ENCODE measurements at regions not wholly inside any gene's neighbourhood (a gene's known extent, or its start where the extent isn't known, plus 50 kb on each side); places are given as distances from the start of the nearest gene placed in this dataset.

DNA sequence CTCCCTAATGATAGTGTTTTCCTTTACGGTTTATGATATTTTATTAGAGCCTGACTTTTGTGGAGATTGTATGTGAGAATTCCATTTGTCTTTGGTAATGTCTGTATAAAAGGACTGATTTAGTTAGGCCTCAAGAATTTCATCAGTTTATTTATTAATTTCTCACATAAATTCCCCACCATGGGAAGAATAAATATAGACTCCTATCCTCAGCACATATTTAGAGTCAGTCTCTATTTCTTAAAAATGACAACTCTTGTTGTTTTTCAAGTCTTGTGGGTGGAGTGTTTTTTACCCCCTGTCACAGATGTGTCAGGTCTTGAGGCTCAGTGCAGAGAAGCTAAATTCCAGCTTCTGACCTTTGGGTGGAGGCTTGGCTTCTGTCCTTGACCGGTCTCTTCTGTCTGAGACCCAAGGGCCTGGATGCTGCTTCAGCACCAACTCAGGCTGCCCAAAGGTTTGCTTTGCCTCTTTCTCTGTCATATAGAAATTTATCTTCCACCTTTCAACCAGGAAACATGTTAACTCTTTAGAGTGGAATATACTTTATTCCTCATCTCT lies 117.3 kb upstream of the INHBA start (continued):
- TF ChIP-seq, protein P1, sequence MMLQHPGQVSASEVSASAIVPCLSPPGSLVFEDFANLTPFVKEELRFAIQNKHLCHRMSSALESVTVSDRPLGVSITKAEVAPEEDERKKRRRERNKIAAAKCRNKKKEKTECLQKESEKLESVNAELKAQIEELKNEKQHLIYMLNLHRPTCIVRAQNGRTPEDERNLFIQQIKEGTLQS (IDR thresholded peaks at IDR 0.05; ENCODE audit: borderline replicate concordance, extremely low read depth, low read depth, low read length), result no peak

DNA sequence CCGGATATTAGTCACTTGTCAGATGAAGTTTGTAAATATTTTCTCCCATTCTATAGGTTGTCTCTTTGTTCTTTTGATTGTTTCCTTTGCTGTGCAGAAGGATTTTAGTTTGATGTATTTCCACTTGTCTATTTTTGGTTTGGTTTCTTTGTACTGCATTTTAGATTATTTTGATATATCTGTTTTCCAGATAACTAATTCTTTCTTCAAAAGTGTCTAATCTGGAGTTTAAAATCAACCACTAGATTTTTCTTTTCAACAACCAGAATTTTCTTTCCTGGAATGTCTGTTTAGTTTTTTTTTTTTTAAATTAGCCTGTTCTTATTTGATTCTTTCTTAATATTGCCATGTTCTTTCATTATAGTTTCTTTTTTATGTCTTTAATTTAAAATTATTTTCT lies 116.8 kb upstream of the INHBA start:
- CTCF ChIA-PET, result no interaction called here
- Histone ChIP-seq H2AFZ (ENCODE audit: control insufficient read depth, low read depth, low read length) (no peak overlapping the region), H3K4me1 (ENCODE audit: control insufficient read depth, insufficient read depth, low read length) (peaks cover 13% of the 10 kb centered on the region), H3K27ac (ENCODE audit: control insufficient read depth, insufficient read depth) (no peak overlapping the region), H3K4me2 (ENCODE audit: control insufficient read depth, insufficient read depth) (no peak overlapping the region), H3K27me3 (replicated peaks in 1 of 2; ENCODE audit: control insufficient read depth in 2 of 2, insufficient read depth in 2 of 2, low read length in 1 of 2) (no peaks in the 10 kb centered on the region), H4K20me1 (ENCODE audit: control insufficient read depth, insufficient read depth) (no peaks in the 10 kb centered on the region), H3K79me2 (ENCODE audit: control insufficient read depth, insufficient read depth, low read length) (no peaks in the 10 kb centered on the region), H3K9ac (ENCODE audit: control insufficient read depth, insufficient read depth, low read length) (no peak overlapping the region), H3K36me3 (ENCODE audit: control insufficient read depth in 2 of 2, insufficient read depth in 2 of 2, low read length in 1 of 2) (no peaks in the 10 kb centered on the region), H3K4me3 (no peak overlapping the region), H3K9me3 (replicated peaks; ENCODE audit: control insufficient read depth, insufficient read depth, low read length) (no peaks in the 10 kb centered on the region; the same call in 1 of the 3 replicates)
- intact Hi-C loops (cut with micrococcal nuclease; ENCODE audit: unreplicated experiment), result no loop called here
- BruUV-seq (replicated peaks), result no TSS peak
- no peak for FAIRE-seq
- 33% methylated on average over 1 of the region's 1 CpG for WGBS (ENCODE audit: insufficient coverage, insufficient replicate concordance, low lambda C conversion rate, missing lambda C conversion rate)
- no peak for TF ChIP-seq MTA2 (IDR thresholded peaks at IDR 0.05; ENCODE audit: low read depth)
- TF ChIP-seq, protein P2, sequence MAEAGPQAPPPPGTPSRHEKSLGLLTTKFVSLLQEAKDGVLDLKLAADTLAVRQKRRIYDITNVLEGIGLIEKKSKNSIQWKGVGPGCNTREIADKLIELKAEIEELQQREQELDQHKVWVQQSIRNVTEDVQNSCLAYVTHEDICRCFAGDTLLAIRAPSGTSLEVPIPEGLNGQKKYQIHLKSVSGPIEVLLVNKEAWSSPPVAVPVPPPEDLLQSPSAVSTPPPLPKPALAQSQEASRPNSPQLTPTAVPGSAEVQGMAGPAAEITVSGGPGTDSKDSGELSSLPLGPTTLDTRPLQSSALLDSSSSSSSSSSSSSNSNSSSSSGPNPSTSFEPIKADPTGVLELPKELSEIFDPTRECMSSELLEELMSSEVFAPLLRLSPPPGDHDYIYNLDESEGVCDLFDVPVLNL (IDR thresholded peaks at IDR 0.05; ENCODE audit: low read depth, low read length), result no peak
- TF ChIP-seq RUNX3 (IDR thresholded peaks at IDR 0.05; ENCODE audit: low read length), result no peak
- TF ChIP-seq, protein P3, sequence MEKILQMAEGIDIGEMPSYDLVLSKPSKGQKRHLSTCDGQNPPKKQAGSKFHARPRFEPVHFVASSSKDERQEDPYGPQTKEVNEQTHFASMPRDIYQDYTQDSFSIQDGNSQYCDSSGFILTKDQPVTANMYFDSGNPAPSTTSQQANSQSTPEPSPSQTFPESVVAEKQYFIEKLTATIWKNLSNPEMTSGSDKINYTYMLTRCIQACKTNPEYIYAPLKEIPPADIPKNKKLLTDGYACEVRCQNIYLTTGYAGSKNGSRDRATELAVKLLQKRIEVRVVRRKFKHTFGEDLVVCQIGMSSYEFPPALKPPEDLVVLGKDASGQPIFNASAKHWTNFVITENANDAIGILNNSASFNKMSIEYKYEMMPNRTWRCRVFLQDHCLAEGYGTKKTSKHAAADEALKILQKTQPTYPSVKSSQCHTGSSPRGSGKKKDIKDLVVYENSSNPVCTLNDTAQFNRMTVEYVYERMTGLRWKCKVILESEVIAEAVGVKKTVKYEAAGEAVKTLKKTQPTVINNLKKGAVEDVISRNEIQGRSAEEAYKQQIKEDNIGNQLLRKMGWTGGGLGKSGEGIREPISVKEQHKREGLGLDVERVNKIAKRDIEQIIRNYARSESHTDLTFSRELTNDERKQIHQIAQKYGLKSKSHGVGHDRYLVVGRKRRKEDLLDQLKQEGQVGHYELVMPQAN (conservative IDR thresholded peaks at IDR 0.05), result no peak
- TF ChIP-seq HDAC6 (IDR thresholded peaks at IDR 0.05; ENCODE audit: unreplicated experiment), result no peak
- no peak for TF ChIP-seq TAF1 (IDR thresholded peaks at IDR 0.05; ENCODE audit: borderline replicate concordance, low read depth, low read length)
- no peak for TF ChIP-seq MTA3 (IDR thresholded peaks at IDR 0.05; ENCODE audit: borderline replicate concordance, low read length)
- TF ChIP-seq, protein P4, sequence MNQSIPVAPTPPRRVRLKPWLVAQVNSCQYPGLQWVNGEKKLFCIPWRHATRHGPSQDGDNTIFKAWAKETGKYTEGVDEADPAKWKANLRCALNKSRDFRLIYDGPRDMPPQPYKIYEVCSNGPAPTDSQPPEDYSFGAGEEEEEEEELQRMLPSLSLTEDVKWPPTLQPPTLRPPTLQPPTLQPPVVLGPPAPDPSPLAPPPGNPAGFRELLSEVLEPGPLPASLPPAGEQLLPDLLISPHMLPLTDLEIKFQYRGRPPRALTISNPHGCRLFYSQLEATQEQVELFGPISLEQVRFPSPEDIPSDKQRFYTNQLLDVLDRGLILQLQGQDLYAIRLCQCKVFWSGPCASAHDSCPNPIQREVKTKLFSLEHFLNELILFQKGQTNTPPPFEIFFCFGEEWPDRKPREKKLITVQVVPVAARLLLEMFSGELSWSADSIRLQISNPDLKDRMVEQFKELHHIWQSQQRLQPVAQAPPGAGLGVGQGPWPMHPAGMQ (IDR thresholded peaks at IDR 0.05; ENCODE audit: borderline replicate concordance), result no peak
- TF ChIP-seq EED (IDR thresholded peaks at IDR 0.05; ENCODE audit: low read depth), result no peak
- no peak for DNase-seq (ENCODE audit: low read depth, low spot score)
- SMC1A ChIA-PET (ENCODE audit: uncharacterized antibody, unreplicated experiment), result interaction anchor here (1.5 kb wide), 1 partner anchor 51 kb away, joined by 6 read pairs; no protein-coding TSS in a partner anchor
- in situ Hi-C loops (cut with MboI), result no loop called here
- no peak for ATAC-seq
- POLR2A ChIA-PET, result no interaction called here
- RAD21 ChIA-PET (ENCODE audit: unreplicated experiment), result no interaction called here
